GM12891 (cell line): ENCODE measurements at regions not wholly inside any gene's neighbourhood (a gene's known extent, or its start where the extent isn't known, plus 50 kb on each side); places are given as distances from the start of the nearest gene placed in this dataset.

Source experiments
- POLR2A ChIP-seq: IDR thresholded peaks from 2 replicates; pipeline ENCODE4 v1.6.1; 2011; ENCODE audit warnings: low read depth, low read length, control low read depth
- POLR2AphosphoS5 ChIP-seq: IDR thresholded peaks from 2 replicates; pipeline ENCODE4 v1.6.1; 2011; ENCODE audit warnings: low read depth, low read length, control low read depth
- POU2F2 ChIP-seq: IDR thresholded peaks from 2 replicates; pipeline ENCODE4 v1.6.1; 2011; ENCODE audit warnings: low read depth, mild to moderate bottlenecking, control low read depth, low read length, moderate library complexity
- SPI1 ChIP-seq: IDR thresholded peaks from 2 replicates; pipeline ENCODE4 v1.6.1; 2011; ENCODE audit warnings: low read depth, low read length, control low read depth
- TAF1 ChIP-seq: IDR thresholded peaks from 2 replicates; pipeline ENCODE4 v1.6.1; 2011; ENCODE audit warnings: low read depth, low read length, control low read depth

GRCh38 chr16:25605381-25605780 lies 86.4 kb upstream of the HS3ST4 start:
- TF ChIP-seq POLR2AphosphoS5 (no peak), POLR2A (no peak), TAF1 (no peak), SPI1 (no peak), POU2F2 (no peak)
